Adrenal gland (tissue), 9 donors: ENCODE measurements at regions not wholly inside any gene's neighbourhood (a gene's known extent, or its start where the extent isn't known, plus 50 kb on each side); places are given as distances from the start of the nearest gene placed in this dataset.
A peak's percentile ranks its signal among the peaks of the same experiment; 100 is the strongest.

Experiments used
- DNase-seq, 7 donors: peaks; one replicate each; pipeline ENCODE4 v3.0.0-alpha.2; 2019 to 2020
- H3K27ac ChIP-seq, 5 donors: fragments of 200-600 bp; sonication (generic) in 4 of 5; 1 replicate in 3 of 5; 2 replicates in 2 of 5; pipeline versions ENCODE4 v1.5.1 to v1.8.0; 2016 to 2020; ENCODE audit warnings: mild to moderate bottlenecking in 1 of 5
- H3K27me3 ChIP-seq: fragments of 200-600 bp; 2 replicates; pipeline ENCODE4 v1.8.0; 2021
- H3K36me3 ChIP-seq, 2 donors: fragments of 200-600 bp; replicated peaks in 1 of 2; 1 replicate in 1 of 2; 2 replicates in 1 of 2; pipeline versions ENCODE4 v1.5.1 to v1.8.0; 2018 to 2022
- H3K4me1 ChIP-seq, 2 donors: fragments of 200-600 bp; replicated peaks in 1 of 2; 1 replicate in 1 of 2; 2 replicates in 1 of 2; pipeline versions ENCODE4 v1.5.1 to v1.8.0; 2018 to 2021
- H3K4me3 ChIP-seq, 4 donors: fragments of 200-600 bp; sonication (generic) in 3 of 4; one replicate each; pipeline ENCODE4 v1.5.1; 2016 to 2018
- H3K9me3 ChIP-seq, 3 donors: fragments of 200-600 bp; sonication (generic) in 1 of 3; replicated peaks in 1 of 3; 1 replicate in 2 of 3; 2 replicates in 1 of 3; pipeline versions ENCODE4 v1.5.1 to v1.8.0; 2016 to 2021
- CTCF ChIP-seq, 6 experiments: fragments of 450-650 bp in 4 of 6; fragments of 200-600 bp in 2 of 6; sonication (generic) in 1 of 6; IDR thresholded peaks; 1 replicate in 5 of 6; 2 replicates in 1 of 6; pipeline versions ENCODE4 v1.5.1 to v1.8.0; 2016 to 2021; ENCODE audit warnings: antibody characterized with exemption in 6 of 6, mild to moderate bottlenecking in 2 of 6, moderate library complexity in 1 of 6
- POLR2A ChIP-seq, 2 donors: fragments of 450-650 bp; IDR thresholded peaks; one replicate each; pipeline ENCODE4 v1.6.1; 2017; ENCODE audit warnings: antibody characterized with exemption in 2 of 2, mild to moderate bottlenecking in 2 of 2, moderate library complexity in 1 of 2
- WGBS, 4 donors: extraction: QIAGEN DNeasy Blood & Tissue Kit in 2 of 4; methylation state at CpG; one replicate each; pipeline versions ENCODE4 v1.1.5 to v1.1.7; 2013 to 2017; 5-methylcytosine and 5-hydroxymethylcytosine counted together
- intact Hi-C, 2 donors: fragments of 100-400 bp; cut with DNase I; formaldehyde crosslinking; loops; one replicate each; pipeline versions ENCODE4 v1.14.1 to v1.15.0; 2022 to 2023
- donor health status: healthy with polysubstance abuse.
- donor health status: Bipolar disorder and iron deficiency.
- donor health status: DM: yes; HTN: yes; CAD: no.
- donor health status: DM: no; HTN: no; CAD: no.
- donor health status: DM: no; HTN: no; CAD: no.

DNA sequence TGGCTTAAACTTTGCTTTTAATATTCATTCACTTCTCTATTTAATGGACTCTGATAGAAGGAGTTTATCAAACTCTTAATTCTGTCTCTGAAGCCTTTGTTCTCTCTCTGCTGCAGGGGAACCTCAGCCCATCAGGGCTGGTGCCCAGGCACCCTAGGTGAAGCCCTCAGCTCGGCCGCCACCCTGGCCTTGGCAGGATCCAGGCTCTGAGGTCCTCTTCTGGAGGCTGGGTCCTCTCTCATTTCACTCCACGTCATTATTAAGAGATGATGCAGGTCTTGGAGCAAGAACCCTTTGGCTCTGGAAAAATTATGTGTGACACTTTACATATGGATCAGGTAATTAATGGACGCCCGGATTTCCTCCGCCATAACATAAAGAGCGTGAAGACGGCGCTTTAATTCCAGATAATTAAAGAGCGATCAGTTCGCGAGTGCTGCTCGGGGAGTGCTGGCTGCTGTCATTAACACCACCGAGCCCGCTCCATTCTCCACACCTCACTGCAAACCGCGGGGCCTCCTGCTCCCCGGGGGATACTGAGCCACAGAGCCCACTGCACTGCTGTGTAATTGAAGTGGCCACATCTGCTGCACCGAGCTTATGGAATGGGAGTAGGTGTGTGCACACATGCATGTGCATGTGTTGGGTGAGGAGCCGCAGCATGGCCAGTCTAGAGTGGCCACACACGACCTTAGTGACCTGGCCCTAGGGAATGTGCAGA, 259.4 kb upstream of the TNRC6C start:
- Histone ChIP-seq H3K27me3 (no peaks in the 10 kb centered on the region), H3K4me1 (no peaks in the 10 kb centered on the region), H3K27ac (no peak overlapping the region), H3K4me3 (no peak overlapping the region), H3K36me3 (no peaks in the 10 kb centered on the region), H3K9me3 (peaks cover 0 to 5% (median 0%) of the 10 kb centered on the region in 3 donors)
- WGBS, 4 donors, result 79 to 89% (median 86%) methylated on average over 18 to 21 of the region's 21 CpGs
- peak in 1 of 7 donors; percentile 35 for DNase-seq
- no peak for TF ChIP-seq CTCF (IDR thresholded peaks at IDR 0.05)
- TF ChIP-seq POLR2A (IDR thresholded peaks at IDR 0.05), result no peak
- intact Hi-C loops, result no loop called here

- no peaks in the 10 kb centered on the region for H3K4me1 ChIP-seq
- WGBS, 4 donors, result 52 to 77% (median 72%) methylated on average over 10 to 13 of the region's 13 CpGs
- H3K9me3 ChIP-seq, result peaks cover 0 to 8% (median 0%) of the 10 kb centered on the region in 3 donors
- H3K36me3 ChIP-seq, result no peaks in the 10 kb centered on the region
- intact Hi-C loops, result no loop called here
- DNase-seq, result peak in 1 of 7 donors; percentile 49
- H3K27ac ChIP-seq, result no peak overlapping the region
- H3K4me3 ChIP-seq, result no peak overlapping the region
- no peak for TF ChIP-seq CTCF (IDR thresholded peaks at IDR 0.05)
- no peak for TF ChIP-seq POLR2A (IDR thresholded peaks at IDR 0.05)
- H3K27me3 ChIP-seq, result no peaks in the 10 kb centered on the region
Observed at GRCh38 chr17:77700165-77700881, 258.2 kb upstream of the TNRC6C start.

- Histone ChIP-seq H3K9me3 (peaks cover 0 to 8% (median 0%) of the 10 kb centered on the region in 3 donors), H3K27ac (no peak overlapping the region), H3K36me3 (no peaks in the 10 kb centered on the region), H3K4me1 (no peaks in the 10 kb centered on the region), H3K27me3 (no peaks in the 10 kb centered on the region), H3K4me3 (no peak overlapping the region)
- TF ChIP-seq CTCF (IDR thresholded peaks at IDR 0.05) (no peak), POLR2A (IDR thresholded peaks at IDR 0.05) (no peak)
- intact Hi-C loops, result no loop called here
- peak in 1 of 7 donors; percentile 24 for DNase-seq
- WGBS, 4 donors, result 59 to 81% (median 72%) methylated on average over 5 of the region's 5 CpGs
Observed at GRCh38 chr17:77701996-77702395, 256.5 kb upstream of the TNRC6C start.

DNA sequence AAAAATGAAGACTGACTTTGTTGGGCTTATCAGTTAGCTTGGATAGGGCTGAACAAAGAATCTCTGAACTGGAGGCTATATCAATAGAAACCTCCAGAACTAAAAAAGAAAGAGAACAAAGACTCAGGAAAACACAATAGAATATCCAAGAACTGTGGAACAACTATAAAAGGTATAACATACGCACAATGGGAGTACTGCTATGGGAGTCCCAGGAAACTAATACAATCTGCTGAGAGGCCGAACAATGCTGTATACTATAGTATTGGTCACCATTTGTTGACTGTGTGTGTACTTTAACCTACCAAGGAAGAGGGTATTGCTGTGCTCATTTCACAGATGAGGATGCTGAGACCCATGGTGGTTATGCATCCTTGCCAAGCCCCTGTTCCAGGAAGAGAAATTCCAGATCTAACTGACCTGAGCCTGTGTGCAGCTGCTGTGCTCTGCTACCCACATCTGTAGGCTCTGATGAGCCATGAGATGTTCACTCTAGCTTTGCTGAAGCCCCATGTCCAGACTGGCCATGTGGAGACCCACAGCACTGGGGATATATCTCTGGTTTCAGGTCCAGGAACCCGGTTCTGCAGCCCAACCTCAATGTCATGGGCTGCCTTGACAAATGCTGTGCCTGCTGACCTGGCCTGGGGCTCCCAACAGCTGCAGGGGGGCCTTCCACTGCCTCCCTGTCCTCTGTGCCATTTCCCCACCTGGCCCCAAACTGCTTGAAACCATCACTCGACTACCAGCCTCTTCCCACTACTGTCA, 254.3 kb upstream of the TNRC6C start:
- DNase-seq, result no peak
- H3K27ac ChIP-seq, result no peak overlapping the region
- intact Hi-C loops, result no loop called here
- no peaks in the 10 kb centered on the region for H3K27me3 ChIP-seq
- TF ChIP-seq POLR2A (IDR thresholded peaks at IDR 0.05) (no peak), CTCF (IDR thresholded peaks at IDR 0.05) (no peak)
- H3K9me3 ChIP-seq, result peaks cover 0 to 8% (median 0%) of the 10 kb centered on the region in 3 donors
- no peak overlapping the region for H3K4me3 ChIP-seq
- H3K4me1 ChIP-seq, result no peaks in the 10 kb centered on the region
- WGBS, 4 donors, result 68 to 82% (median 70%) methylated on average over 4 of the region's 4 CpGs
- no peaks in the 10 kb centered on the region for H3K36me3 ChIP-seq
